ENCODE measurements at regions not wholly inside any gene's neighbourhood (a gene's known extent, or its start where the extent isn't known, plus 50 kb on each side); places are given as distances from the start of the nearest gene placed in this dataset.

- no peak for TF ChIP-seq POLR2A (IDR thresholded peaks at IDR 0.05)
- no peak for TF ChIP-seq CTCF (IDR thresholded peaks at IDR 0.05)
- TF ChIP-seq POLR2AphosphoS5 (IDR thresholded peaks at IDR 0.05) = no peak
- TF ChIP-seq EP300 (IDR thresholded peaks at IDR 0.05) = no peak
These were observed 61.5 kb upstream of the MEF2A start for GRCh38 chr15:99504071-99504822.
